Right atrium auricular region (tissue), 2 donors: ENCODE measurements at regions not wholly inside any gene's neighbourhood (a gene's known extent, or its start where the extent isn't known, plus 50 kb on each side); places are given as distances from the start of the nearest gene placed in this dataset.

Experiments used
- DNase-seq: peaks from one replicate; pipeline ENCODE4 v3.0.0-alpha.2; 2019; ENCODE audit warnings: low spot score
- H3K27ac ChIP-seq, 2 donors: fragments of 200-600 bp; sonication (generic); 1 replicate in 1 of 2; 2 replicates in 1 of 2; pipeline ENCODE4 v1.5.1; 2016 to 2019
- H3K27me3 ChIP-seq, 2 donors: fragments of 200-600 bp; sonication (generic); one replicate each; pipeline versions ENCODE4 v1.5.1 to v1.6.0; 2017 to 2019
- H3K36me3 ChIP-seq: fragments of 200-600 bp; sonication (generic); one replicate; pipeline ENCODE4 v1.5.1; 2016
- H3K4me1 ChIP-seq, 2 donors: fragments of 200-600 bp; sonication (generic); one replicate each; pipeline versions ENCODE4 v1.5.1 to v1.6.0; 2017 to 2019
- H3K4me3 ChIP-seq, 2 donors: fragments of 200-600 bp; sonication (generic); 1 replicate in 1 of 2; 2 replicates in 1 of 2; pipeline ENCODE4 v1.5.1; 2017 to 2019; ENCODE audit warnings: mild to moderate bottlenecking in 1 of 2, moderate library complexity in 1 of 2
- H3K9me3 ChIP-seq, 2 donors: fragments of 200-600 bp; sonication (generic); one replicate each; pipeline ENCODE4 v1.5.1; 2019
- CTCF ChIP-seq, 2 donors: fragments of 200-600 bp; sonication (generic); IDR thresholded peaks; one replicate each; pipeline ENCODE4 v1.5.1; 2019; ENCODE audit warnings: antibody characterized with exemption in 2 of 2

GRCh38 chr4:100708776-100709175 is 191.0 kb upstream of the EMCN start:
- DNase-seq = no peak
- H3K27ac ChIP-seq = no peak overlapping the region
- no peaks in the 10 kb centered on the region for H3K36me3 ChIP-seq
- no peaks in the 10 kb centered on the region for H3K4me1 ChIP-seq
- H3K27me3 ChIP-seq = no peaks in the 10 kb centered on the region
- no peak for TF ChIP-seq CTCF (IDR thresholded peaks at IDR 0.05)
- H3K4me3 ChIP-seq = no peak overlapping the region
- H3K9me3 ChIP-seq = peaks cover 0 to under 1% of the 10 kb centered on the region in 2 donors

- no peak for DNase-seq
- Histone ChIP-seq H3K4me1 (no peaks in the 10 kb centered on the region), H3K36me3 (no peaks in the 10 kb centered on the region), H3K27ac (no peak overlapping the region), H3K27me3 (no peaks in the 10 kb centered on the region), H3K9me3 (no peaks in the 10 kb centered on the region), H3K4me3 (no peak overlapping the region)
- no peak for TF ChIP-seq CTCF (IDR thresholded peaks at IDR 0.05)
Observed at GRCh38 chr4:100707786-100708185, 190.0 kb upstream of the EMCN start.

- no peak overlapping the region for H3K27ac ChIP-seq
Observed at GRCh38 chr4:100696531-100696930, 178.7 kb upstream of the EMCN start.

GRCh38 chr4:100695871-100696270 is 178.0 kb upstream of the EMCN start:
- no peak for TF ChIP-seq CTCF (IDR thresholded peaks at IDR 0.05)
- H3K27ac ChIP-seq = no peak overlapping the region
- H3K9me3 ChIP-seq = no peaks in the 10 kb centered on the region
- H3K4me3 ChIP-seq = no peak overlapping the region
- DNase-seq = no peak
- no peaks in the 10 kb centered on the region for H3K36me3 ChIP-seq
- peaks cover 0 to 5% of the 10 kb centered on the region in 2 donors for H3K4me1 ChIP-seq
- H3K27me3 ChIP-seq = no peaks in the 10 kb centered on the region

More at GRCh38 chr4:100696531-100696930, 178.7 kb upstream of the EMCN start:
- Histone ChIP-seq H3K4me1 (peaks cover 0 to 5% of the 10 kb centered on the region in 2 donors), H3K9me3 (no peaks in the 10 kb centered on the region), H3K36me3 (no peaks in the 10 kb centered on the region), H3K27me3 (no peaks in the 10 kb centered on the region), H3K4me3 (no peak overlapping the region)
- TF ChIP-seq CTCF (IDR thresholded peaks at IDR 0.05) = no peak
- no peak for DNase-seq

GRCh38 chr4:100695039-100695654 is 177.3 kb upstream of the EMCN start:
- H3K9me3 ChIP-seq = no peaks in the 10 kb centered on the region
- no peak for DNase-seq
- H3K27me3 ChIP-seq = no peaks in the 10 kb centered on the region
- TF ChIP-seq CTCF (IDR thresholded peaks at IDR 0.05) = no peak
- H3K4me1 ChIP-seq = peaks cover 0 to 5% of the 10 kb centered on the region in 2 donors
- no peaks in the 10 kb centered on the region for H3K36me3 ChIP-seq
- no peak overlapping the region for H3K27ac ChIP-seq
- no peak overlapping the region for H3K4me3 ChIP-seq

- no peaks in the 10 kb centered on the region for H3K36me3 ChIP-seq
- no peaks in the 10 kb centered on the region for H3K27me3 ChIP-seq
- no peak for DNase-seq
- TF ChIP-seq CTCF (IDR thresholded peaks at IDR 0.05) = no peak
- no peak overlapping the region for H3K4me3 ChIP-seq
- H3K4me1 ChIP-seq = peaks cover 0 to 5% of the 10 kb centered on the region in 2 donors
- H3K9me3 ChIP-seq = no peaks in the 10 kb centered on the region
- H3K27ac ChIP-seq = no peak overlapping the region
Observed at GRCh38 chr4:100694467-100694866, 176.6 kb upstream of the EMCN start.
